ENCODE measurements at regions not wholly inside any gene's neighbourhood (a gene's known extent, or its start where the extent isn't known, plus 50 kb on each side); places are given as distances from the start of the nearest gene placed in this dataset.
"Not testable (repeated sequence)": the region's sequence is repeated elsewhere in the genome, so short reads cannot be mapped to it uniquely, and the experiment has no call there.

DNA sequence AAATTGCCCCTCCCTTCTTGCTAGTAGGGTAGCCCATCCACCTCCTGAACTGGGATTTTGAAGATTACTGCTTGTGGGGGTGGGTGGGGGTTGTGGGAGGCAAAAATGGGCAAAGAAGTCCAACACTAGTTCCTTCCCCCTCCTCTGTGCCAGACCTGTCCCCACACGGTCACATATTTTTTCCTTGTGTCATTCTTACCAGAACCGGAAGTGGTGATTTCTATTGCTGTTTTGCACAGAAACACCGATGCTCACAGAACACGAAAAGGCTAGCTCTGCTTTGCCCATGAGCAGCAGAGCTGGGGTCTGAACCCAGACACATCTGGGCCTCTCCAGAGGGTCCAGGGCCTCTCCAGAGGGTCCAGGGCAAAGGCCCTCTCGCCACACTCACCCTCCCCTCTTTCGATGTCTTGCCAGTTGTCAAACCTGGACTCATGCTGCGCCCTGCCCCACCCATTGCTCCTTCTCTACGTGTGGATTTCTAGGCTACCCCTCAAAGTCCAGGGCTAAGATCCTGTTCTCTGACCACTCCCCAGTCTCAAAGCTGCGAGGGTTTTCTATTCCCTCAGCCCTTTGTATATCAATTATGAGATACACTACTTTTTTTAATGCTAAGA, 264.4 kb upstream of the MSX2 start:
- TF ChIP-seq CTCF (IDR thresholded peaks at IDR 0.05; ENCODE audit: control insufficient read depth, insufficient read depth, low read depth, low read length, missing control alignments): no peak
- no peak for DNase-seq (ENCODE audit: low read depth)
- H3K4me3 ChIP-seq (ENCODE audit: control insufficient read depth, low read depth, low read length): no peak overlapping the region

DNA sequence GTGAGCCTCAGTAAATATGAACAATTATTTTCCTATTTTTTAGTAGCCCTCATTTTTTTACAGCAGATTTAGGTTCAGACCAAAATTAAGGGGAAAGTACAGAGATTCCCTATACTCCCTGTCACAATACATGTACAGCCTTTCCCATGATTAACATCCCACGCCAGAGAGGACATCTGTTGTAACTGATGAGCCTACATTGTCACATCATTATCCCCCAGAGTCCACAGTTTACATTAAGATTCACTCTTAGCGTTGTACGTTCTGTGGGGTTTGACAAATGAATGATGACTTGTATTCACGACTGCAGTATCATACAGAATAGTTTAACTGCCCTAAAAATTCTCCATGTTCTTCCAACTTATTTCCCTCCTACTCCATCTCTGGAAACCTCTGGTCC, 262.3 kb upstream of the MSX2 start:
- H3K4me3 ChIP-seq (ENCODE audit: control insufficient read depth, low read depth, low read length): no peak overlapping the region
- DNase-seq (ENCODE audit: low read depth): no peak
- TF ChIP-seq CTCF (IDR thresholded peaks at IDR 0.05; ENCODE audit: control insufficient read depth, insufficient read depth, low read depth, low read length, missing control alignments): no peak

- no peak for DNase-seq (ENCODE audit: low read depth)
- no peak overlapping the region for H3K4me3 ChIP-seq (ENCODE audit: control insufficient read depth, low read depth, low read length)
- peak; percentile 28 for TF ChIP-seq CTCF (IDR thresholded peaks at IDR 0.05; ENCODE audit: control insufficient read depth, insufficient read depth, low read depth, low read length, missing control alignments)
Measured at GRCh38 chr5:174464504-174465165, 259.7 kb upstream of the MSX2 start.

GRCh38 chr5:174471528-174471927, 252.9 kb upstream of the MSX2 start:
- H3K4me3 ChIP-seq (ENCODE audit: control insufficient read depth, low read depth, low read length); DNase-seq (ENCODE audit: low read depth): not testable (repeated sequence)

DNA sequence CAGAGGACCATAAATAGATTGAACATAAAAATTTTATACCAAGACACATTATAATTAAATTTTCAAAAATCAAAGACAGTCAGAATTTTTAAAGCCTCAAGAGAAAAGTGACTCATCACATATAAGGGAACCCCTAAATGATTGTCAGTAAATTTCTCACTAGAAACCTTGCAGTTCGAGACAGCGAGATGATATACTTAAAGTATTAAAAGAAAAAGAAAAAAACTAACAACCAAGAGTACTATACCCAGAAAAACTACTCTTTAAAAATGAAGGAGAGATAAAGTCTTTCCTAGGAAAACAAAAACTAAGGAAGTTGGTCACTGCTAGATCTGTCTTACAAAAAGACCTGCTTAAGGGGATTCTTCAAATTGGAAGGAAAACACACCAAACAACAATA, 251.4 kb upstream of the MSX2 start:
- no peak overlapping the region for H3K4me3 ChIP-seq (ENCODE audit: control insufficient read depth, low read depth, low read length)
- no peak for TF ChIP-seq CTCF (IDR thresholded peaks at IDR 0.05; ENCODE audit: control insufficient read depth, insufficient read depth, low read depth, low read length, missing control alignments)
- DNase-seq (ENCODE audit: low read depth): no peak

GRCh38 chr5:174476001-174476400, 248.4 kb upstream of the MSX2 start:
- not testable (repeated sequence) for H3K4me3 ChIP-seq (ENCODE audit: control insufficient read depth, low read depth, low read length); DNase-seq (ENCODE audit: low read depth)

- DNase-seq (ENCODE audit: low read depth): no peak
- no peak for TF ChIP-seq CTCF (IDR thresholded peaks at IDR 0.05; ENCODE audit: control insufficient read depth, insufficient read depth, low read depth, low read length, missing control alignments)
- no peak overlapping the region for H3K4me3 ChIP-seq (ENCODE audit: control insufficient read depth, low read depth, low read length)
Measured at GRCh38 chr5:174479325-174479724, 245.1 kb upstream of the MSX2 start.

DNA sequence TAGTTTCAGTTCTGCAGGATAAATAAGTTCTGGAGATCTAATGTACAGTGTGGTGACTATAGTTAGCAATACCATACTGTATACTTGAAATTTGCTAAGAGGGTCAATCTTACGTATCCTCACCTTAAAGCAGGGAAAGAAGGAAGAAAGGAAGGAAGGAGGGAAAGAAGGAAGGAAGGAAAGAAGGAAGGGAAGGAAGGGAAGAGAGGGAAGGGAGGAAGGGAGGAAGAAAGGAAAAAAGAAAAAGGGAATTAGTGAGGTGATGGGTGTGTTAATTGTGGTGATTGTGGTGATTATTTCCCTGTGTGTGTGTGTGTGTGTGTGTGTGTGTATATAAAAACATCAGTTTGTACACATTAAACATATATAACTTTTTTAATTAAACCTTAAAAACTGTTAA, 242.6 kb upstream of the MSX2 start:
- H3K4me3 ChIP-seq (ENCODE audit: control insufficient read depth, low read depth, low read length): no peak overlapping the region
- DNase-seq (ENCODE audit: low read depth): no peak
- TF ChIP-seq CTCF (IDR thresholded peaks at IDR 0.05; ENCODE audit: control insufficient read depth, insufficient read depth, low read depth, low read length, missing control alignments): no peak

All from AG09309 (cell line).